Right lobe of liver (tissue), 4 donors: ENCODE measurements at regions not wholly inside any gene's neighbourhood (a gene's known extent, or its start where the extent isn't known, plus 50 kb on each side); places are given as distances from the start of the nearest gene placed in this dataset.

Source experiments
- CTCF ChIP-seq, 4 donors: fragments of 200-600 bp in 3 of 4; fragments of 450-650 bp in 1 of 4; IDR thresholded peaks; one replicate each; pipeline versions ENCODE4 v1.5.1 to v1.8.0; 2016 to 2022; ENCODE audit warnings: antibody characterized with exemption in 4 of 4, mild to moderate bottlenecking in 2 of 4
- POLR2A ChIP-seq: fragments of 450-650 bp; IDR thresholded peaks from one replicate; pipeline ENCODE4 v1.6.1; 2017; ENCODE audit warnings: antibody characterized with exemption, mild to moderate bottlenecking
- donor health status: DM: no; HTN: no; CAD: no.
- donor health status: DM: no; HTN: no; CAD: no.
- donor health status: DM: no; HTN: yes; CAD: no.

- TF ChIP-seq POLR2A, result no peak
- TF ChIP-seq CTCF (IDR thresholded peaks at IDR 0.05), result no peak
These were observed 284.1 kb upstream of the PDE4D start for GRCh38 chr5:60177596-60177995.
